ENCODE measurements at regions not wholly inside any gene's neighbourhood (a gene's known extent, or its start where the extent isn't known, plus 50 kb on each side); places are given as distances from the start of the nearest gene placed in this dataset.

- H3K9me3 ChIP-seq (ENCODE audit: low read depth, low read length, poor library complexity, severe bottlenecking): no peaks in the 10 kb centered on the region
- TF ChIP-seq EZH2 (IDR thresholded peaks at IDR 0.05; ENCODE audit: borderline replicate concordance, low read depth, low read length, poor library complexity, severe bottlenecking) (no peak), CTCF (conservative IDR thresholded peaks at IDR 0.05; ENCODE audit: low read depth, low read length) (no peak)
- H3K27me3 ChIP-seq (replicated peaks; ENCODE audit: insufficient read depth, low read depth, low read length, poor library complexity): no peaks in the 10 kb centered on the region
- DNase-seq (ENCODE audit: low spot score): no peak
- intact Hi-C loops (cut with micrococcal nuclease; ENCODE audit: unreplicated experiment): no loop called here
- ChIA-PET CTCF (no interaction called here), POLR2A (ENCODE audit: low non-redundant PET) (no interaction called here)
- H3K4me1 ChIP-seq (ENCODE audit: insufficient read depth, low read length, poor library complexity, severe bottlenecking): peaks cover 25% of the 10 kb centered on the region
- H3K4me3 ChIP-seq (ENCODE audit: low read depth, low read length, poor library complexity, severe bottlenecking): no peak overlapping the region
- BruUV-seq (replicated peaks): no TSS peak
- no peak overlapping the region for H3K27ac ChIP-seq (ENCODE audit: low read depth, low read length, poor library complexity, severe bottlenecking)
- H3K36me3 ChIP-seq (ENCODE audit: insufficient read depth, low read length, poor library complexity, severe bottlenecking): no peaks in the 10 kb centered on the region
Observed at GRCh38 chr1:199167460-199167859, 528.6 kb downstream of the PTPRC start.

- intact Hi-C loops (cut with micrococcal nuclease; ENCODE audit: unreplicated experiment): no loop called here
- no TSS peak for BruUV-seq (replicated peaks)
Observed at GRCh38 chr1:199168888-199169585, 530.2 kb downstream of the PTPRC start.

GRCh38 chr1:199170711-199171110 lies 531.9 kb downstream of the PTPRC start:
- DNase-seq (ENCODE audit: low spot score): no peak
- ChIA-PET POLR2A (ENCODE audit: low non-redundant PET) (interaction anchor here (0.7 kb wide), 1 partner anchor 431 kb away, joined by 4 read pairs; no protein-coding TSS in a partner anchor), CTCF (no interaction called here)
- no peak for TF ChIP-seq CTCF (conservative IDR thresholded peaks at IDR 0.05; ENCODE audit: low read depth, low read length)
- no peak for TF ChIP-seq EZH2 (IDR thresholded peaks at IDR 0.05; ENCODE audit: borderline replicate concordance, low read depth, low read length, poor library complexity, severe bottlenecking)
- H3K4me1 ChIP-seq (ENCODE audit: insufficient read depth, low read length, poor library complexity, severe bottlenecking): peaks cover 17% of the 10 kb centered on the region
- H3K27me3 ChIP-seq (replicated peaks; ENCODE audit: insufficient read depth, low read depth, low read length, poor library complexity): no peaks in the 10 kb centered on the region
- no TSS peak for BruUV-seq (replicated peaks)
- H3K9me3 ChIP-seq (ENCODE audit: low read depth, low read length, poor library complexity, severe bottlenecking): no peaks in the 10 kb centered on the region
- no peak overlapping the region for H3K4me3 ChIP-seq (ENCODE audit: low read depth, low read length, poor library complexity, severe bottlenecking)
- H3K27ac ChIP-seq (ENCODE audit: low read depth, low read length, poor library complexity, severe bottlenecking): no peak overlapping the region
- H3K36me3 ChIP-seq (ENCODE audit: insufficient read depth, low read length, poor library complexity, severe bottlenecking): no peaks in the 10 kb centered on the region
- intact Hi-C loops (cut with micrococcal nuclease; ENCODE audit: unreplicated experiment): no loop called here

More at GRCh38 chr1:199168888-199169585, 530.2 kb downstream of the PTPRC start:
- no peaks in the 10 kb centered on the region for H3K9me3 ChIP-seq (ENCODE audit: low read depth, low read length, poor library complexity, severe bottlenecking)
- H3K4me1 ChIP-seq (ENCODE audit: insufficient read depth, low read length, poor library complexity, severe bottlenecking): peaks cover 14% of the 10 kb centered on the region
- no peak for DNase-seq (ENCODE audit: low spot score)
- H3K4me3 ChIP-seq (ENCODE audit: low read depth, low read length, poor library complexity, severe bottlenecking): no peak overlapping the region
- H3K36me3 ChIP-seq (ENCODE audit: insufficient read depth, low read length, poor library complexity, severe bottlenecking): no peaks in the 10 kb centered on the region
- POLR2A ChIA-PET (ENCODE audit: low non-redundant PET): no interaction called here
- TF ChIP-seq CTCF (conservative IDR thresholded peaks at IDR 0.05; ENCODE audit: low read depth, low read length): no peak
- no peak for TF ChIP-seq EZH2 (IDR thresholded peaks at IDR 0.05; ENCODE audit: borderline replicate concordance, low read depth, low read length, poor library complexity, severe bottlenecking)
- no peak overlapping the region for H3K27ac ChIP-seq (ENCODE audit: low read depth, low read length, poor library complexity, severe bottlenecking)
- no peaks in the 10 kb centered on the region for H3K27me3 ChIP-seq (replicated peaks; ENCODE audit: insufficient read depth, low read depth, low read length, poor library complexity)
- CTCF ChIA-PET: no interaction called here

All from A673 (cell line).